Liver (tissue), 3 donors: ENCODE measurements at regions not wholly inside any gene's neighbourhood (a gene's known extent, or its start where the extent isn't known, plus 50 kb on each side); places are given as distances from the start of the nearest gene placed in this dataset.

Experiments used
- CTCF ChIP-seq: fragments of 150-350 bp; IDR thresholded peaks from 2 replicates; pipeline ENCODE4 v1.5.1; 2017; ENCODE audit warnings: improper control_type of control experiment, low read depth, low read length; ENCODE audit not compliant: missing input control
- FOXA1 ChIP-seq: IDR thresholded peaks from 2 replicates; pipeline ENCODE4 v1.6.1; 2016; ENCODE audit warnings: antibody characterized with exemption
- JUND ChIP-seq, 2 donors: IDR thresholded peaks; 2 replicates each; pipeline ENCODE4 v1.6.1; 2016; ENCODE audit warnings: antibody characterized with exemption in 2 of 2
- RAD21 ChIP-seq, 2 donors: IDR thresholded peaks; 2 replicates each; pipeline ENCODE4 v1.6.1; 2016; ENCODE audit warnings: antibody characterized with exemption in 2 of 2, mild to moderate bottlenecking in 2 of 2
- TAF1 ChIP-seq: conservative IDR thresholded peaks from 2 replicates; pipeline ENCODE4 v1.6.1; 2016; ENCODE audit warnings: antibody characterized with exemption, mild to moderate bottlenecking
- YY1 ChIP-seq: IDR thresholded peaks from 2 replicates; pipeline ENCODE4 v1.6.1; 2016; ENCODE audit warnings: antibody characterized with exemption, mild to moderate bottlenecking
- TF ChIP-seq, protein P1 (sequence below): IDR thresholded peaks from 2 replicates; pipeline ENCODE4 v1.6.1; 2016; ENCODE audit warnings: antibody characterized with exemption, mild to moderate bottlenecking
- donor health status: healthy.
- donor health status: healthy.

- TF ChIP-seq CTCF: no peak
- no peak for TF ChIP-seq YY1
- TF ChIP-seq, protein P1, sequence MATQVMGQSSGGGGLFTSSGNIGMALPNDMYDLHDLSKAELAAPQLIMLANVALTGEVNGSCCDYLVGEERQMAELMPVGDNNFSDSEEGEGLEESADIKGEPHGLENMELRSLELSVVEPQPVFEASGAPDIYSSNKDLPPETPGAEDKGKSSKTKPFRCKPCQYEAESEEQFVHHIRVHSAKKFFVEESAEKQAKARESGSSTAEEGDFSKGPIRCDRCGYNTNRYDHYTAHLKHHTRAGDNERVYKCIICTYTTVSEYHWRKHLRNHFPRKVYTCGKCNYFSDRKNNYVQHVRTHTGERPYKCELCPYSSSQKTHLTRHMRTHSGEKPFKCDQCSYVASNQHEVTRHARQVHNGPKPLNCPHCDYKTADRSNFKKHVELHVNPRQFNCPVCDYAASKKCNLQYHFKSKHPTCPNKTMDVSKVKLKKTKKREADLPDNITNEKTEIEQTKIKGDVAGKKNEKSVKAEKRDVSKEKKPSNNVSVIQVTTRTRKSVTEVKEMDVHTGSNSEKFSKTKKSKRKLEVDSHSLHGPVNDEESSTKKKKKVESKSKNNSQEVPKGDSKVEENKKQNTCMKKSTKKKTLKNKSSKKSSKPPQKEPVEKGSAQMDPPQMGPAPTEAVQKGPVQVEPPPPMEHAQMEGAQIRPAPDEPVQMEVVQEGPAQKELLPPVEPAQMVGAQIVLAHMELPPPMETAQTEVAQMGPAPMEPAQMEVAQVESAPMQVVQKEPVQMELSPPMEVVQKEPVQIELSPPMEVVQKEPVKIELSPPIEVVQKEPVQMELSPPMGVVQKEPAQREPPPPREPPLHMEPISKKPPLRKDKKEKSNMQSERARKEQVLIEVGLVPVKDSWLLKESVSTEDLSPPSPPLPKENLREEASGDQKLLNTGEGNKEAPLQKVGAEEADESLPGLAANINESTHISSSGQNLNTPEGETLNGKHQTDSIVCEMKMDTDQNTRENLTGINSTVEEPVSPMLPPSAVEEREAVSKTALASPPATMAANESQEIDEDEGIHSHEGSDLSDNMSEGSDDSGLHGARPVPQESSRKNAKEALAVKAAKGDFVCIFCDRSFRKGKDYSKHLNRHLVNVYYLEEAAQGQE: no peak
- TF ChIP-seq JUND (IDR thresholded peaks at IDR 0.05): no peak
- no peak for TF ChIP-seq TAF1
- TF ChIP-seq RAD21 (IDR thresholded peaks at IDR 0.05): no peak
- TF ChIP-seq FOXA1: no peak
Measured at GRCh38 chrX:137823257-137823656, 257.3 kb downstream of the ZIC3 start.
